Retinal pigment epithelial cell (primary cell): ENCODE measurements at regions not wholly inside any gene's neighbourhood (a gene's known extent, or its start where the extent isn't known, plus 50 kb on each side); places are given as distances from the start of the nearest gene placed in this dataset.
"Not testable (repeated sequence)": the region's sequence is repeated elsewhere in the genome, so short reads cannot be mapped to it uniquely, and the experiment has no call there.

Experiments used
- DNase-seq: peaks from one replicate; pipeline ENCODE4 v3.0.0-alpha.2; 2010; ENCODE audit warnings: low read depth
- H3K4me3 ChIP-seq: 2 replicates; pipeline ENCODE4 v1.5.1; 2011; ENCODE audit warnings: mild to moderate bottlenecking, low read length, control low read depth, moderate library complexity
- CTCF ChIP-seq: conservative IDR thresholded peaks from 2 replicates; pipeline ENCODE4 v1.5.1; 2011; ENCODE audit warnings: low read depth, low read length, control low read depth, inconsistent platforms

GRCh38 chrX:54615109-54615508, 85.1 kb downstream of the GNL3L start:
- H3K4me3 ChIP-seq: no peak overlapping the region
- no peak for TF ChIP-seq CTCF
- no peak for DNase-seq

GRCh38 chrX:54633641-54634040, 103.6 kb downstream of the GNL3L start:
- DNase-seq: no peak
- TF ChIP-seq CTCF: no peak
- H3K4me3 ChIP-seq: no peak overlapping the region

GRCh38 chrX:54639018-54639345, 109.0 kb downstream of the GNL3L start:
- no peak for TF ChIP-seq CTCF
- DNase-seq: no peak
- H3K4me3 ChIP-seq: peak overlapping the region; percentile 65

GRCh38 chrX:54639346-54640102, 109.5 kb downstream of the GNL3L start:
- DNase-seq: peak; percentile 84
- peak overlapping the region; percentile 65 for H3K4me3 ChIP-seq
- TF ChIP-seq CTCF: peak; percentile 70

GRCh38 chrX:54640103-54640690, 110.2 kb downstream of the GNL3L start:
- peak overlapping the region; percentile 65 for H3K4me3 ChIP-seq
- TF ChIP-seq CTCF: no peak
- no peak for DNase-seq

GRCh38 chrX:54640736-54641135, 110.7 kb downstream of the GNL3L start:
- no peak for DNase-seq
- TF ChIP-seq CTCF: no peak

GRCh38 chrX:54641530-54641929, 111.5 kb downstream of the GNL3L start:
- no peak for DNase-seq
- H3K4me3 ChIP-seq: no peak overlapping the region
- TF ChIP-seq CTCF: no peak

More at GRCh38 chrX:54640736-54641135, 110.7 kb downstream of the GNL3L start:
- H3K4me3 ChIP-seq: no peak overlapping the region

GRCh38 chrX:54647607-54648006, 117.6 kb downstream of the GNL3L start:
- not testable (repeated sequence) for H3K4me3 ChIP-seq, DNase-seq
